SK-N-MC (cell line): ENCODE measurements at regions not wholly inside any gene's neighbourhood (a gene's known extent, or its start where the extent isn't known, plus 50 kb on each side); places are given as distances from the start of the nearest gene placed in this dataset.

Experiments used
- DNase-seq: peaks from one replicate; pipeline ENCODE4 v3.0.0-alpha.2; 2011; ENCODE audit warnings: low read depth, low spot score
- H3K27ac ChIP-seq: fragments of 200-600 bp; sonication (generic); 2 replicates; pipeline ENCODE4 v1.5.1; 2016; ENCODE audit warnings: mixed run types
- H3K36me3 ChIP-seq: fragments of 200-600 bp; sonication (generic); 2 replicates; pipeline ENCODE4 v1.6.1; 2017; ENCODE audit warnings: antibody characterized with exemption, low read length, mixed read lengths; ENCODE audit not compliant: insufficient read depth
- H3K4me3 ChIP-seq: fragments of 200-600 bp; sonication (generic); 2 replicates; pipeline ENCODE4 v1.5.1; 2016
- H3K9ac ChIP-seq: fragments of 200-600 bp; sonication (generic); 2 replicates; pipeline ENCODE4 v1.8.0; 2017; ENCODE audit warnings: mixed run types, mixed read lengths; ENCODE audit not compliant: insufficient read length
- H3K9me3 ChIP-seq: fragments of 200-600 bp; sonication (generic); 2 replicates; pipeline ENCODE4 v1.6.1; 2017; ENCODE audit warnings: low read depth, mild to moderate bottlenecking, antibody characterized with exemption, low read length, moderate library complexity, mixed read lengths
- EZH2 ChIP-seq: fragments of 200-600 bp; sonication (generic); IDR thresholded peaks from one replicate; pipeline ENCODE4 v1.6.1; 2017; ENCODE audit warnings: antibody characterized with exemption
- FOXP2 ChIP-seq: optimal IDR thresholded peaks from 2 replicates; pipeline ENCODE3; 2011; ENCODE audit warnings: mild to moderate bottlenecking, moderate library complexity; ENCODE audit not compliant: insufficient read depth; ENCODE audit errors: extremely low read length, control extremely low read depth
- POLR2AphosphoS5 ChIP-seq: IDR thresholded peaks from 2 replicates; pipeline ENCODE4 v1.6.1; 2012; ENCODE audit warnings: mild to moderate bottlenecking, low read depth, low read length, borderline replicate concordance

- no peak for TF ChIP-seq EZH2
- H3K9ac ChIP-seq: no peak overlapping the region
- no peaks in the 10 kb centered on the region for H3K36me3 ChIP-seq
Observed at GRCh38 chr3:154716170-154716569, 286.2 kb upstream of the GPR149 start.

GRCh38 chr3:154708554-154708953, 278.6 kb upstream of the GPR149 start:
- Histone ChIP-seq H3K27ac (no peak overlapping the region), H3K9ac (no peak overlapping the region)
- TF ChIP-seq EZH2 (no peak), FOXP2 (no peak), POLR2AphosphoS5 (no peak)

More at GRCh38 chr3:154716170-154716569, 286.2 kb upstream of the GPR149 start:
- Histone ChIP-seq H3K4me3 (no peak overlapping the region), H3K9me3 (no peaks in the 10 kb centered on the region), H3K27ac (no peak overlapping the region)
- DNase-seq: no peak

GRCh38 chr3:154701055-154701454, 271.1 kb upstream of the GPR149 start:
- TF ChIP-seq EZH2: no peak
- TF ChIP-seq POLR2AphosphoS5: no peak
- TF ChIP-seq FOXP2: no peak
- DNase-seq: no peak
- Histone ChIP-seq H3K4me3 (no peak overlapping the region), H3K9ac (no peak overlapping the region), H3K36me3 (no peaks in the 10 kb centered on the region), H3K9me3 (no peaks in the 10 kb centered on the region), H3K27ac (no peak overlapping the region)

More at GRCh38 chr3:154708554-154708953, 278.6 kb upstream of the GPR149 start:
- Histone ChIP-seq H3K9me3 (no peaks in the 10 kb centered on the region), H3K4me3 (no peak overlapping the region), H3K36me3 (no peaks in the 10 kb centered on the region)
- no peak for DNase-seq

GRCh38 chr3:154690413-154690812, 260.4 kb upstream of the GPR149 start:
- TF ChIP-seq FOXP2: no peak
- TF ChIP-seq EZH2: no peak
- TF ChIP-seq POLR2AphosphoS5: no peak
- no peaks in the 10 kb centered on the region for H3K9me3 ChIP-seq
- DNase-seq: no peak
- H3K4me3 ChIP-seq: no peak overlapping the region
- no peak overlapping the region for H3K9ac ChIP-seq
- no peaks in the 10 kb centered on the region for H3K36me3 ChIP-seq
- H3K27ac ChIP-seq: no peak overlapping the region

GRCh38 chr3:154684440-154684839, 254.4 kb upstream of the GPR149 start:
- Histone ChIP-seq H3K9ac (no peak overlapping the region), H3K9me3 (no peaks in the 10 kb centered on the region), H3K4me3 (no peak overlapping the region), H3K27ac (no peak overlapping the region), H3K36me3 (no peaks in the 10 kb centered on the region)
- no peak for TF ChIP-seq EZH2
- no peak for TF ChIP-seq FOXP2
- TF ChIP-seq POLR2AphosphoS5: no peak
- DNase-seq: no peak

- H3K27ac ChIP-seq: no peak overlapping the region
- H3K9me3 ChIP-seq: no peaks in the 10 kb centered on the region
- no peak for DNase-seq
- TF ChIP-seq EZH2 (no peak), FOXP2 (no peak), POLR2AphosphoS5 (no peak)
- H3K4me3 ChIP-seq: no peak overlapping the region
- H3K36me3 ChIP-seq: no peaks in the 10 kb centered on the region
- H3K9ac ChIP-seq: no peak overlapping the region
Observed at GRCh38 chr3:154684021-154684420, 254.0 kb upstream of the GPR149 start.

- no peak overlapping the region for H3K9ac ChIP-seq
- no peak for DNase-seq
- H3K9me3 ChIP-seq: no peaks in the 10 kb centered on the region
- no peak overlapping the region for H3K27ac ChIP-seq
- H3K36me3 ChIP-seq: no peaks in the 10 kb centered on the region
- H3K4me3 ChIP-seq: no peak overlapping the region
- no peak for TF ChIP-seq EZH2
- no peak for TF ChIP-seq FOXP2
- TF ChIP-seq POLR2AphosphoS5: no peak
Observed at GRCh38 chr3:154678041-154678654, 248.2 kb upstream of the GPR149 start.

GRCh38 chr3:154668835-154669234, 238.8 kb upstream of the GPR149 start:
- no peak overlapping the region for H3K4me3 ChIP-seq
- no peaks in the 10 kb centered on the region for H3K9me3 ChIP-seq
- H3K36me3 ChIP-seq: no peaks in the 10 kb centered on the region
- H3K9ac ChIP-seq: no peak overlapping the region
- H3K27ac ChIP-seq: no peak overlapping the region
- DNase-seq: no peak
- TF ChIP-seq FOXP2: no peak
- TF ChIP-seq EZH2: no peak
- no peak for TF ChIP-seq POLR2AphosphoS5

- no peak for DNase-seq
- Histone ChIP-seq H3K9me3 (no peaks in the 10 kb centered on the region), H3K36me3 (no peaks in the 10 kb centered on the region), H3K9ac (no peak overlapping the region), H3K4me3 (no peak overlapping the region), H3K27ac (no peak overlapping the region)
- no peak for TF ChIP-seq EZH2
Observed at GRCh38 chr3:154668187-154668586, 238.2 kb upstream of the GPR149 start.
